Jurkat, Clone E6-1 (cell line): ENCODE measurements at regions not wholly inside any gene's neighbourhood (a gene's known extent, or its start where the extent isn't known, plus 50 kb on each side); places are given as distances from the start of the nearest gene placed in this dataset.

ENCODE experiments used
- DNase-seq: peaks from one replicate; pipeline ENCODE4 v3.0.0-alpha.2; 2011; ENCODE audit warnings: low read depth, low spot score
- H3K4me3 ChIP-seq: 2 replicates; pipeline ENCODE4 v1.5.1; 2011; ENCODE audit warnings: mild to moderate bottlenecking, low read length, control low read depth, moderate library complexity

DNA sequence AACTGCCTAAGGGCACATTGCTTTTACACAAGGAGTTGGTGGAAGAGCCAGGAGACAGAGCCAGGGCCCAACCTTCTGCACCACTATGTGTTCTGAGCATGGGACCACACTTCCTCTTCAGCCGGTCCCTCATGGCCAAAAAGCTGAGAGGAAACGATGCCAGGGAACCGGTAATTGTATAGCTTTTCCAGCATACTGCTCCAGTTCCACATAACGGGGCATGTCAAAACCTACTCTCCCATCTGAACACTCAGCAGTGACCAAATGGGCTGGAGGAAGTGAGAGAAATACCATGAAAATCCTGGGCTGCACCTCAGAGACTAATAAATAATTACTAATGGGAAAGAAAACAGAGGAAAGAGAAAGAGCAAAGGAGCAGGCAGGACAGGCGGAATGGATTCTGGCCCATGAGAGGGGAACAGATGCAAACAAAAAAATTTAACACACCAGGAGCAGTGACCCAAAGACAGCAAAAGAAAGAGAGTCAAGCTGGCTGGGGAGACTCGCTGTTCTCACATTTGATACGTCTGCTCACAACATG, 52.0 kb upstream of the BMP2 start:
- H3K4me3 ChIP-seq, result no peak overlapping the region
- no peak for DNase-seq

DNA sequence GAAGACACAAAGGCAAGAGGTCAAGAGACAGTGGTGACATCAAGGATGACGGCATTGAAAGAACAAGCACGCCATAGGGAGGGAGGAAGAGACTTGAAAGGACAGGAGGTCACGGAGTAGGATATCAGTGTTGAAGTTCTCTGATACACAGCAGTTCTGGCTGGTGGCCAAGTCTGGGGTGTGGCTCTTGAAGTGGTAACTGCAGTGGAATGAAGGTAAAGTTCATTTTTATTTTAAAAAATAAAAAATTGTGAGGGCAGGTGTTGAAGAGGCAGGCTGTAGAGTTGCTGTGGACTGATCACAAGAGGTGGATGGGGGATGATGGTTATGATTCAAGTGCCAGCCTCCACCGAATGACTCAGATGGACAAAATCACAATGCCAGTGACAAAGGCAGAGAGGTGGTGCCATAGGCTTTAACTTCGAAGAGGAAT, 53.2 kb upstream of the BMP2 start:
- peak; percentile 9 for DNase-seq
- no peak overlapping the region for H3K4me3 ChIP-seq

DNA sequence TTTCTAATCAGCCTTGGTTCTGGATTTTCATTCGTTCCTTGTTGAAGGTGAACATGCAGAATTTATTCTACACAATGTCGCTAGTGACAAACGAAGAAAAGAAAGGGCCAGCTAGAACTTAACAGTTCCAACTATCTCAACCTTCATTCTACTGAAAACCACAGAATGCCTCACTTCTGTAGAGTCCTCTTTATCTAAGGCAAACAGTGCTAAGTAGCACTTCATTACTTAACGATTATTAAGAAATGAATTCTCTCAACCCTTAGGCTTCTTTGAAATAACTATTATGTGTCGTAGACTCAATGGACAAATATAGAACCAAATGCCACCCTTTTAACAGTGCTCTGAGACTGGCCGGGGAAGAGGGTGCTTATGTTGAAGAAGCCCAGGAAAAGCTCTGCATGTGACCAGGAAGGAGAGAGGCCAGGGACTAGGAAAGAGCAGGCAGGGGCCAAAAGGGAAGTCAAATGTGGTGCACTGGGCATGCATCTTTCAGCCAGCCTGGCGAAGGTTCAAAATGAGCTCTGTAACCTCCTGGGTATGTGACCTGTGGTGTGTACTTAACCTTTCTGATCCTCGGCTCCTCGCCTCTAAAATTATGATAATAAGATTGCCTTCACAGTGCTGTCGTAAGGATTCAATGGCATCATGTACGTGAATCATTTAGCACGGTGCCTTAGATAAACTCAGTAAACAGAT, 55.4 kb upstream of the BMP2 start:
- DNase-seq, result no peak
- H3K4me3 ChIP-seq, result no peak overlapping the region

DNA sequence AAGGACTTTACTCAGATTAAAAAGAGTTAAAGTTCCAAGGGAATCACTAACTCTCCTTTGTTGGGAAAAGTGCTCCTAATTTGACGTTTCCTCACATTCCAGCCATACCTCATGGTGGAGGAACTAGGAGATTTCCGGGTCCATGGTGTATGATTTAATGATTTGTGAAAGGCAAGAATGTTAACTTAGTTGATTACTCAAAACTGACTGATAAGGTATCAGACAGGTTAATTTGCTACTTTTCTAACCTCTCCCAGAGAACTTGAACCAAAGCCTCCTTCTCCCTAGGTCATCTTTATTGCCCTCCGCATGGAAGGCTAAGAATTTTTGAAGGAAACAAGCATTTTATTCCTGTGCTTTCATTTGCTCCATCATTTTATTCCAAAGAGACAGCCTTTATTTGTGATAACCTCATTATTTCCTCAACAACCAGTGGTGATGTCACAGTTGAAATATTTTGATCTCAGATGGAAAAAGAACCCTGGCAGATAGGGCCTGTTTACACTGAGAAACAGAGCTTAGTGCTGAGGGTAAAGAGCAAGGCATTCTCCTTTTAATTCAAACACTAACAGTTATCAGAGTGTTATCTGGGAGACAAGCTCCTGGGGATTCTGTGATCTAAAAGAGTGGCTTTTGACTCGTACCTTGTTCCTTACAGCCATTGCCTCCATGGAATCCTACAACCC, 57.4 kb upstream of the BMP2 start:
- H3K4me3 ChIP-seq, result no peak overlapping the region
- DNase-seq, result no peak

- DNase-seq, result no peak
- no peak overlapping the region for H3K4me3 ChIP-seq
These were observed 59.5 kb upstream of the BMP2 start for GRCh38 chr20:6708010-6708409.

- H3K4me3 ChIP-seq, result no peak overlapping the region
- peak; percentile 51 for DNase-seq
These were observed 60.1 kb upstream of the BMP2 start for GRCh38 chr20:6707321-6707831.

GRCh38 chr20:6705926-6706548, 61.4 kb upstream of the BMP2 start:
- DNase-seq, result no peak
- H3K4me3 ChIP-seq, result no peak overlapping the region

DNA sequence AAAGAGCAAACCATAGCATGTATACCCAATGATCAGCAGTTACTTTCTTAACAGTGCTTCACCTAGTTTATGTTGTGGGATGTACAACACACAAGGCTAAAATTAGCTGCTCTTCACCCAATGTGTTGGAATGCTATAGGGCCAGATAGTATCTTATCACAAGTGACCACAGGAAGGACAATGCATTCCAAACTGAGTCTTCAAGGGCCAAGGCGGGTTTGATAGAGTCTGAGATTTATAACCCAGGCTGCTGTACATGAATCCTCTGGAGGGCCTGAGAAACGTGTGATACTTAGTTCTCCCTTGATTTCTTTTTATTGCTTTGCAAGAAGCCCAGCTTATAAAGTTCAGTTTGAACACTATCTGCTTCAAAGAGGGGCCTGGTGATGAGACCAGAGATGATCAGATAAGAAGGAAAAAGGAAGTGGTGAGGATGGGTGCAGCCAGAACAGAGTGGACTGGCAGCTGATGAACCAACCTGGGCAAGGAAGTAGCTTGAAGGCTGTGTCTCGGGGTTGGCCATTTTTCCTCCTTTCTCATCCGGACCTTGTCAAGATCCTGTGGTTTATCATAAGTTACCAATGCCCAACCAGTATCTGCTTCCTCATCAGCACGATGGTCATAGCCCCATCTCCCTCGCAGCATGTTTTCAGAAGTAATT, 62.2 kb upstream of the BMP2 start:
- H3K4me3 ChIP-seq, result no peak overlapping the region
- DNase-seq, result no peak

DNA sequence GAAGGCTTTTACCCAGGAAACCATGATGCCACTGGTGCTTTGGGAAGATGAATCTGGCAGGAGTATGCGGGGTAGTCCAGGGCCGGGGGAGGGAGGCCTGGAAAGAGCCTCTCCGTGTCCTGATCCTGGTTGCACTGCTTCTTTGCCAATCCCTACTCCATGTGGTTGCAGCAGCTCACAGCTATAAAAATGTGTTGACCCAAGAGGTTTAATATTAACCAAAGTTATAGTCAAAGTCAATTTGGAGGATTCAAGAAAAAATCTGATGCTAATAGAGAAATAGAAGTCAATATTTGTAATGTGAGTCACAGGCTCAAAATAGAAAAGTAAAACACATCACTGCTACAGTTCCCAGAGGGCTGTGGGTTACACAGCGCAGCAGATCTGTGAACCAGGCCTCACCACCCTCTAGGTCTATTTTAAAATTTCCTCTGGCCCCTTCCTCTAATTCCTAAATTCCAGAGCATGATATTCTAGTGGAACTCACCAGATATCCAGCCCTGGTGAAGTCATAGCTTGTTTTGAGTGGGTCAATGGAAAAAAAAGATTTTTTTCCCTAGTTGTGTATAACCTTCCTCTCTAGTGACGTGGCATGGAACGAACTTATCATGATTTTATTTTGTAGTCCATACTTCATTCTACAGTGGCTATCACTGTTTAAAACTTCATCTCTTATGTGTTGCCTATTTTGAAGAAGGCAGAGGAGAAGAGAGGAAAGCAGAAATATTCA, 63.2 kb upstream of the BMP2 start:
- DNase-seq, result no peak
- H3K4me3 ChIP-seq, result no peak overlapping the region

DNA sequence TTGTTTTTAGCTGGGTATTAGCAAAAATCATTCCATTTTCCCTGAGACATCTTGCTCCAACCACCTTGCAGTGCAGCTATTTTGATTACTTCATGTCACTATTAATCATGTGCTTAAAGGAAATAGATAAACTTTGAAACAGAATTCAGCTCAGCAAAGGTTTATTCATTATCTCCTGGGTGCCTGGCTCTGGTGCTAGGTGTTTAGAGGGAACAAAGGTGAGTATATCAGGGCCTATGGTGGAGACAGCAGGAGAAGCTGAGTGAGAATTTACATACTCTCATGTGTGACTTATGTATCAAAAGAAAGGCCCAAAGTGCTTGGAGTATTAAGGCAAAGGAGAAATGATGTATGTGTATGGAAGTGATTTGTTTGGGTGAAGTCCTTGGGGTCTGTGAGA, 63.8 kb upstream of the BMP2 start:
- no peak for DNase-seq
- H3K4me3 ChIP-seq, result no peak overlapping the region

- H3K4me3 ChIP-seq, result no peak overlapping the region
- DNase-seq, result no peak
These were observed 64.4 kb upstream of the BMP2 start for GRCh38 chr20:6703047-6703446.

- H3K4me3 ChIP-seq, result no peak overlapping the region
- no peak for DNase-seq
These were observed 65.3 kb upstream of the BMP2 start for GRCh38 chr20:6702144-6702543.

- H3K4me3 ChIP-seq, result no peak overlapping the region
- no peak for DNase-seq
These were observed 66.7 kb upstream of the BMP2 start for GRCh38 chr20:6700563-6701329.

- no peak for DNase-seq
- no peak overlapping the region for H3K4me3 ChIP-seq
These were observed 67.4 kb upstream of the BMP2 start for GRCh38 chr20:6699921-6700562.

- H3K4me3 ChIP-seq, result no peak overlapping the region
- no peak for DNase-seq
These were observed 68.8 kb upstream of the BMP2 start for GRCh38 chr20:6698723-6699122.

DNA sequence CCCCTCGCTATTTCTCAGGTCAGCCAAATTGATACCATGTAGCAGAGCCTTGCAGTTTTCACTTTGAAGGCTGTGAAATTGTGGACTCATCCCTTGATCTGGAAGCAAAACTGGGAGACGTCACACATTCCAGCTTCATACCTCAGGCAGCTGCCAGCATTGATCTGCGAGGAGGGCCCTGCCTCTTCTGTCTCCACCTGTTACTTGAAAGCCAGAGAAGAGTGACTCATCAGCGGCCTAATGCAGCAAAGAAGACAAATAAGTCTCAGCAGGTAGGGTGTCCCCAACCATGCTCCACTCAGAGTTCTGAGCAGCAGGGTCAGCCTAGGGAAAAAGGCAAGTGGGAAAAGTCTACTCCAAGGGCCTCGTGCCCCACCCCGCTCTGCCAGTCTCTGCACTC, 69.4 kb upstream of the BMP2 start:
- no peak for DNase-seq
- H3K4me3 ChIP-seq, result no peak overlapping the region

- no peak for DNase-seq
These were observed 70.1 kb upstream of the BMP2 start for GRCh38 chr20:6697228-6697972.

More at GRCh38 chr20:6697228-6697972, 70.1 kb upstream of the BMP2 start:
- no peak overlapping the region for H3K4me3 ChIP-seq
